GM19324 (cell line): ENCODE measurements at regions not wholly inside any gene's neighbourhood (a gene's known extent, or its start where the extent isn't known, plus 50 kb on each side); places are given as distances from the start of the nearest gene placed in this dataset.

Experiments
- ATAC-seq: cut with Tn5 transposase; IDR thresholded peaks from one replicate; pipeline ENCODE4 v1.9.1; 2021; ENCODE audit warnings: mild to moderate bottlenecking, moderate library complexity; ENCODE audit not compliant: unreplicated experiment, low FRiP score

- no peak for ATAC-seq
Measured at GRCh38 chr1:56442290-56442877, 137.0 kb downstream of the PLPP3 start.

- ATAC-seq, result no peak
Measured at GRCh38 chr1:56441601-56442000, 137.8 kb downstream of the PLPP3 start.

- ATAC-seq, result no peak
Measured at GRCh38 chr1:56439610-56440264, 139.6 kb downstream of the PLPP3 start.

- no peak for ATAC-seq
Measured at GRCh38 chr1:56438901-56439551, 140.3 kb downstream of the PLPP3 start.

GRCh38 chr1:56437959-56438358 is 141.4 kb downstream of the PLPP3 start:
- ATAC-seq, result no peak

- no peak for ATAC-seq
Measured at GRCh38 chr1:56436912-56437417, 142.4 kb downstream of the PLPP3 start.

GRCh38 chr1:56436296-56436695 is 143.1 kb downstream of the PLPP3 start:
- ATAC-seq, result no peak

- ATAC-seq, result no peak
Measured at GRCh38 chr1:56435434-56436262, 143.7 kb downstream of the PLPP3 start.

- no peak for ATAC-seq
Measured at GRCh38 chr1:56434740-56435139, 144.6 kb downstream of the PLPP3 start.

GRCh38 chr1:56434025-56434424 is 145.3 kb downstream of the PLPP3 start:
- no peak for ATAC-seq

GRCh38 chr1:56433056-56433577 is 146.2 kb downstream of the PLPP3 start:
- no peak for ATAC-seq

- no peak for ATAC-seq
Measured at GRCh38 chr1:56432166-56432971, 147.0 kb downstream of the PLPP3 start.

- ATAC-seq, result no peak
Measured at GRCh38 chr1:56430141-56430839, 149.1 kb downstream of the PLPP3 start.

- ATAC-seq, result no peak
Measured at GRCh38 chr1:56429288-56429687, 150.1 kb downstream of the PLPP3 start.

GRCh38 chr1:56426587-56427381 is 152.6 kb downstream of the PLPP3 start:
- no peak for ATAC-seq

GRCh38 chr1:56425494-56426037 is 153.8 kb downstream of the PLPP3 start:
- no peak for ATAC-seq

- ATAC-seq, result no peak
Measured at GRCh38 chr1:56424744-56425493, 154.4 kb downstream of the PLPP3 start.
